IMR-90 (cell line): ENCODE measurements at regions not wholly inside any gene's neighbourhood (a gene's known extent, or its start where the extent isn't known, plus 50 kb on each side); places are given as distances from the start of the nearest gene placed in this dataset.

ENCODE experiments used
- ATAC-seq: fragments of 200-7000 bp; cut with Tn5 transposase; 2 replicates; pipeline ENCODE4 v1.9.1; 2020; ENCODE audit warnings: low read depth, mild to moderate bottlenecking, moderate library complexity
- BruUV-seq: library from RNA; stranded (reverse); fragments of 400-500 nt; replicated peaks from 2 replicates; lab custom pipeline; 2021; lab: Mats Ljungman, UMichigan
- CTCF ChIA-PET: fragments of 300-600 bp; formaldehyde crosslinking; extraction: SDS; loops from one replicate; lab custom pipeline; 2021; ENCODE audit warnings: antibody characterized with exemption; lab: Yijun Ruan, JAX
- POLR2A ChIA-PET: fragments of 300-600 bp; sonication (Branson Sonifier 250); formaldehyde crosslinking; loops from one replicate; lab custom pipeline; 2022; ENCODE audit warnings: antibody characterized with exemption; ENCODE audit not compliant: unreplicated experiment; lab: Charles Lee
- DNase-seq: peaks from one replicate; pipeline ENCODE4 v3.0.0; 2013
- H2AFZ ChIP-seq: replicated peaks from 2 replicates; pipeline ENCODE3; 2013; ENCODE audit warnings: low read length, mild to moderate bottlenecking; ENCODE audit not compliant: poor library complexity
- H2AK5ac ChIP-seq: 2 replicates; pipeline ENCODE4 v1.6.1; 2013; ENCODE audit warnings: low read depth, low read length, inconsistent platforms
- H2AK9ac ChIP-seq: replicated peaks from 2 replicates; pipeline ENCODE3; 2013; ENCODE audit warnings: mild to moderate bottlenecking, low read depth, low read length, moderate library complexity; ENCODE audit not compliant: poor library complexity
- H2BK120ac ChIP-seq: 2 replicates; pipeline ENCODE4 v1.6.1; 2013; ENCODE audit warnings: low read depth, low read length, inconsistent platforms
- H2BK15ac ChIP-seq: 3 replicates; pipeline ENCODE4 v1.6.1; 2013; ENCODE audit warnings: low read depth, low read length, inconsistent platforms
- H2BK20ac ChIP-seq: 2 replicates; pipeline ENCODE4 v1.6.1; 2013; ENCODE audit warnings: low read depth, mild to moderate bottlenecking, inconsistent platforms, low read length, moderate library complexity
- H2BK5ac ChIP-seq: 2 replicates; pipeline ENCODE4 v1.6.1; 2013; ENCODE audit warnings: mild to moderate bottlenecking, low read depth, low read length, inconsistent platforms; ENCODE audit not compliant: poor library complexity, severe bottlenecking
- H3K14ac ChIP-seq: replicated peaks from 2 replicates; pipeline ENCODE4 v1.6.1; 2013; ENCODE audit warnings: low read depth, low read length, inconsistent platforms
- H3K18ac ChIP-seq: 2 replicates; pipeline ENCODE4 v1.6.1; 2013; ENCODE audit warnings: low read depth, low read length, control low read depth
- H3K23ac ChIP-seq: 2 replicates; pipeline ENCODE4 v1.6.1; 2013; ENCODE audit warnings: low read depth, low read length, inconsistent platforms
- H3K27ac ChIP-seq: 2 replicates; pipeline ENCODE4 v1.5.1; 2013; ENCODE audit warnings: mild to moderate bottlenecking, control low read depth, low read length; ENCODE audit not compliant: insufficient read depth
- H3K27me3 ChIP-seq: 2 replicates; pipeline ENCODE4 v1.6.1; 2013; ENCODE audit warnings: low read length; ENCODE audit not compliant: control insufficient read depth, insufficient read depth
- H3K36me3 ChIP-seq: 2 replicates; pipeline ENCODE4 v1.6.1; 2013; ENCODE audit warnings: low read length, mixed read lengths; ENCODE audit not compliant: control insufficient read depth, insufficient read depth
- H3K4ac ChIP-seq: 2 replicates; pipeline ENCODE4 v1.6.1; 2013; ENCODE audit warnings: low read depth, low read length, inconsistent platforms
- H3K4me1 ChIP-seq: 2 replicates; pipeline ENCODE4 v1.6.1; 2013; ENCODE audit warnings: low read length, mixed read lengths; ENCODE audit not compliant: control insufficient read depth, insufficient read depth
- H3K4me2 ChIP-seq: 2 replicates; pipeline ENCODE4 v1.6.1; 2013; ENCODE audit warnings: low read depth, mild to moderate bottlenecking, control low read depth, low read length, moderate library complexity
- H3K4me3 ChIP-seq: 2 replicates; pipeline ENCODE4 v1.5.1; 2013; ENCODE audit warnings: low read depth, mild to moderate bottlenecking, control low read depth, low read length, moderate library complexity; ENCODE audit not compliant: insufficient read depth
- H3K56ac ChIP-seq: 2 replicates; pipeline ENCODE4 v1.6.1; 2013; ENCODE audit warnings: low read length, inconsistent platforms; ENCODE audit not compliant: insufficient read depth; ENCODE audit errors: extremely low read depth
- H3K79me1 ChIP-seq, 2 experiments: 2 replicates each; pipeline ENCODE4 v1.6.1; 2013; ENCODE audit warnings: low read length in 2 of 2, inconsistent platforms in 1 of 2, low read depth in 1 of 2
- H3K9ac ChIP-seq: 2 replicates; pipeline ENCODE4 v1.6.1; 2013; ENCODE audit warnings: low read depth, low read length, control low read depth
- H3K9me1 ChIP-seq: 2 replicates; pipeline ENCODE4 v1.6.1; 2013; ENCODE audit warnings: low read length, inconsistent platforms; ENCODE audit not compliant: insufficient read depth
- H3K9me3 ChIP-seq: 2 replicates; pipeline ENCODE4 v1.6.1; 2013; ENCODE audit warnings: low read length; ENCODE audit not compliant: control insufficient read depth, insufficient read depth
- H4K20me1 ChIP-seq: 2 replicates; pipeline ENCODE4 v1.6.1; 2013; ENCODE audit warnings: low read length, inconsistent platforms; ENCODE audit not compliant: insufficient read depth
- H4K5ac ChIP-seq: 2 replicates; pipeline ENCODE4 v1.6.1; 2013; ENCODE audit warnings: mild to moderate bottlenecking, low read depth, low read length, control low read depth
- H4K8ac ChIP-seq, 2 experiments: 2 replicates each; pipeline ENCODE4 v1.6.1; 2013; ENCODE audit warnings: low read depth in 2 of 2, low read length in 2 of 2, control low read depth in 1 of 2, inconsistent platforms in 1 of 2
- H4K91ac ChIP-seq: 2 replicates; pipeline ENCODE4 v1.6.1; 2013; ENCODE audit warnings: low read depth, low read length, inconsistent platforms; ENCODE audit not compliant: insufficient read depth
- RAD21 ChIP-seq: IDR thresholded peaks from 2 replicates; pipeline ENCODE4 v1.6.1; 2012; ENCODE audit warnings: low read length, improper control_type of control experiment
- WGBS, 2 experiments: methylation state at CpG; one replicate each; pipeline versions ENCODE4 v1.1.5 to v1.1.7; 2013; ENCODE audit warnings: missing lambda C conversion rate in 2 of 2; ENCODE audit not compliant: insufficient read length in 1 of 2; ENCODE audit errors: extremely low coverage in 2 of 2; 5-methylcytosine and 5-hydroxymethylcytosine counted together
- dilution Hi-C: fragments of 300-500 bp; cut with HindIII; formaldehyde crosslinking; loops from one replicate; pipeline ENCODE4 v1.14.3; 2018; ENCODE audit warnings: low sequenced_read_pairs; ENCODE audit not compliant: unreplicated experiment
- in situ Hi-C: fragments of 300-500 bp; cut with MboI; formaldehyde crosslinking; loops from 3 replicates; pipeline ENCODE4 v1.14.3; 2019; ENCODE audit warnings: low sequenced_read_pairs, inconsistent platforms, mixed read lengths
- intact Hi-C: fragments of 100-400 bp; cut with micrococcal nuclease; formaldehyde crosslinking; loops from 2 replicates; pipeline ENCODE4 v1.10.0; 2022

DNA sequence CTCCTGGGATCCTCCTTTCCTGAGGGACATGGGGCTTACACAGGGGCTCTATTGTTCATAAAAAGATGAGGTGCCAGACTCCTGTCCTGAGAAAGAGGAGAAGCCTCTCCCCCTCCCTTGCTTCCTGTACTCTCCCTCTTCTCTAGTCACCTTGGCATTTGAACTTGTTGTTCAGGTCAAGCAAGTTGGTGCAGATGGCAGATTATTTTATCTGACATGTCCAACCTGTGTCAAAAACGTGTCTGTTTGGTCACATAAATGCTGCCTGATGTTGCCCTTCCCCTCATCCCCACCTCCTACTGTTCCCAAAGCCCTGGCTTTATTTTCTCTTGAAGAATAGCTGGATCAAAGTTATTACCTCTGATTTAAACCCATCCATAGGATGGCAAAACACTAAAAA, 154.8 kb downstream of the TMX1 start:
- no peak overlapping the region for H3K4me3 ChIP-seq
- peak overlapping the region; percentile 90 for H2AK9ac ChIP-seq
- no peaks in the 10 kb centered on the region for H4K20me1 ChIP-seq
- ChIA-PET POLR2A (interaction anchor here (0.6 to 1.5 kb wide), 3 partner anchors 48 to 164 kb away, joined by 5 to 6 read pairs (median 5); no protein-coding TSS in a partner anchor), CTCF (interaction anchor here (0.8 to 1.3 kb wide), 4 partner anchors 15 to 385 kb away, joined by 3 read pairs; no protein-coding TSS in a partner anchor)
- H3K9me1 ChIP-seq = peaks cover 17% of the 10 kb centered on the region
- H4K5ac ChIP-seq = peak overlapping the region; percentile 87
- no peak overlapping the region for H3K4me2 ChIP-seq
- intact Hi-C loops (loop anchor here (2.0 to 10.0 kb wide), 4 partner anchors 26 to 380 kb away; no protein-coding TSS in a partner anchor), in situ Hi-C loops (no loop called here), dilution Hi-C loops (no loop called here)
- H2BK20ac ChIP-seq = peak overlapping the region; percentile 100
- no peak for ATAC-seq
- no TSS peak for BruUV-seq
- peak overlapping the region; percentile 99 for H3K14ac ChIP-seq
- peak overlapping the region; percentile 100 for H2AK5ac ChIP-seq
- peak overlapping the region; percentile 100 for H3K4ac ChIP-seq
- peak overlapping the region; percentile 68 to 99 for H4K8ac ChIP-seq
- peak overlapping the region; percentile 98 for H3K23ac ChIP-seq
- H3K27me3 ChIP-seq = no peaks in the 10 kb centered on the region
- no peak for TF ChIP-seq RAD21
- H3K9ac ChIP-seq = peak overlapping the region; percentile 77
- H3K27ac ChIP-seq = peak overlapping the region; percentile 91
- H3K56ac ChIP-seq = peak overlapping the region; percentile 99
- H3K36me3 ChIP-seq = no peaks in the 10 kb centered on the region
- H3K18ac ChIP-seq = peak overlapping the region; percentile 96
- H2AFZ ChIP-seq = peak overlapping the region; percentile 74
- H2BK15ac ChIP-seq = peak overlapping the region; percentile 99
- no peak for DNase-seq
- no peaks in the 10 kb centered on the region for H3K9me3 ChIP-seq
- WGBS, 2 experiments = 33% methylated on average over 1 of the region's 1 CpG; no CpG with 5 or more reads in 1 of the 2 experiments
- peak overlapping the region; percentile 96 for H2BK120ac ChIP-seq
- peaks cover 27% of the 10 kb centered on the region for H3K4me1 ChIP-seq
- peak overlapping the region; percentile 98 for H4K91ac ChIP-seq
- peak overlapping the region; percentile 98 for H2BK5ac ChIP-seq
- peaks cover 0 to 25% of the 10 kb centered on the region in 2 experiments; a peak in 2 of 4 replicates for H3K79me1 ChIP-seq
